ENCODE measurements at regions not wholly inside any gene's neighbourhood (a gene's known extent, or its start where the extent isn't known, plus 50 kb on each side); places are given as distances from the start of the nearest gene placed in this dataset.
"Not testable (repeated sequence)": the region's sequence is repeated elsewhere in the genome, so short reads cannot be mapped to it uniquely, and the experiment has no call there.

DNA sequence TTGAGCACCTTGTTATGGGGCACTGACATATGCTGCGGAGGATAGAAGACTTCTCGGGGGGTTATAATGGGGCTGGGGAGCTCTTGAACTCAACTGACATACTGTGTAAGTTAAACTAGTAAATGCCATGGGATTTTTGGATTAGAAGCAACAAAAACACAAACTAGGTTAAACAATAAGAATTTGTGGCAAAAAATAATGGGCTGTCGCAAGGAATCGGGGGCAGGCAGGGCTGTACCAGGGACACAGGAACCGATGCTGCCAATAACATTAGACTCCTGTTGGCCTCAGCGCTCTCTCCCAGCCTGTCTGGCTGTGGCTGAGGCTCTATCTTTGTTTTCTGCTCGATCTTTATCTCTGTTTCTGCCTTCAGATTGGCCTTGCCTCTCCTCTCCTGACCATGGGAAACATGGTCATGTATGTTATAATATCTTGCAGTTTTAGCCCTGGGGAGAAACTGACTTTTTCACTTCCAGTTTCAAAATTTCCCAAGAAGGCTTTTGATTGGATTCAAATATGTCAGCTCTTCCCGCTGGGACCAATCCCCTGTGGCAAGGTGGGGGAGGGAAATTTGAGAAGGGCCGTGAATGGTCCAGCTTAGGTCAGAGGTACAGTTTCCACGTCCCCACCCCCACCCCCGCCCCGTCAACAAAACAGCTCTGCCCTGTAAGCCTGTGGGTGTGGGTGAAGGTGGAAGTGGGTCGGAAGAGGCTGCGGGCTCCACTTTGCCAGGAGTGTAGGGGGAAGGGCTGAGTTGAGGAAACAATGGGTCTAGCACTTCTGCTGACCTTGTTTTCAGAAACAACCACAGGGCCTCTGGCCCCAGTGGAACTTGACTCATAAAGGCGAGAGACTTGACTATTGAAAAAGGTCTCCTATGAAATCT lies 161.1 kb upstream of the TBL1XR1 start:
- peak; percentile 16 for DNase-seq (ENCODE audit: low read depth, low spot score)

DNA sequence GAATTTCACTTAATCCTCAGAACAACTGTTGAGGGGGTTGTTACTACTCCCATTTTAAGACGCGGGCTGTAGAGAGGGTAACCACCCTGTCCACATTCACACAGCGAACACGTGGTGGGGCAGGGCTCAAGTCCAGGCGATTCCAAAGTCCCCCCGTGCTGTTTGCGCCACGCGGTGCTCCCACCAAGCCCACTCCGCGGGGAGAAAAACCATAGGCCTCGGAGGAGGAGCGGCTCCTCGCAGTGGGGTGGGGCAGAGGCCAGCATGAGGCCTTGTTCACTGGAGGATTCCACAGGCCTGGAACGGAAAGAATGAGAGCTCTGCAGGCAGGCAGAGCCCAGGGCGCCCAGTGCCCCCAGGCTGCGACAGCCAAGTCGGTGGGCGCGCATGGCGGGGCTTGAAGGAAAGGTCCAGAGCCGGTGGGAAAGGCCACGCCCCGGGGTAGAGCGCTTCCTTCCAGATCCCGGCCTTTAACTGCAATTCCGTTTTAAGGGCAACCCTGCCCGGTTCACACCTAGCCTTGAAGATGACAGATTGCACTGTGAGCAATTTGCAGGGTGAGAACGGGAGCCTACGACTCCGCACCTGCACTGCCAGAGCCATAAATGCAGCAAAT lies 161.8 kb upstream of the TBL1XR1 start:
- DNase-seq (ENCODE audit: low read depth, low spot score), result peak; percentile 14

- peak; percentile 90 for DNase-seq (ENCODE audit: low read depth, low spot score)
Measured at GRCh38 chr3:177359593-177360357, 162.5 kb upstream of the TBL1XR1 start.

DNA sequence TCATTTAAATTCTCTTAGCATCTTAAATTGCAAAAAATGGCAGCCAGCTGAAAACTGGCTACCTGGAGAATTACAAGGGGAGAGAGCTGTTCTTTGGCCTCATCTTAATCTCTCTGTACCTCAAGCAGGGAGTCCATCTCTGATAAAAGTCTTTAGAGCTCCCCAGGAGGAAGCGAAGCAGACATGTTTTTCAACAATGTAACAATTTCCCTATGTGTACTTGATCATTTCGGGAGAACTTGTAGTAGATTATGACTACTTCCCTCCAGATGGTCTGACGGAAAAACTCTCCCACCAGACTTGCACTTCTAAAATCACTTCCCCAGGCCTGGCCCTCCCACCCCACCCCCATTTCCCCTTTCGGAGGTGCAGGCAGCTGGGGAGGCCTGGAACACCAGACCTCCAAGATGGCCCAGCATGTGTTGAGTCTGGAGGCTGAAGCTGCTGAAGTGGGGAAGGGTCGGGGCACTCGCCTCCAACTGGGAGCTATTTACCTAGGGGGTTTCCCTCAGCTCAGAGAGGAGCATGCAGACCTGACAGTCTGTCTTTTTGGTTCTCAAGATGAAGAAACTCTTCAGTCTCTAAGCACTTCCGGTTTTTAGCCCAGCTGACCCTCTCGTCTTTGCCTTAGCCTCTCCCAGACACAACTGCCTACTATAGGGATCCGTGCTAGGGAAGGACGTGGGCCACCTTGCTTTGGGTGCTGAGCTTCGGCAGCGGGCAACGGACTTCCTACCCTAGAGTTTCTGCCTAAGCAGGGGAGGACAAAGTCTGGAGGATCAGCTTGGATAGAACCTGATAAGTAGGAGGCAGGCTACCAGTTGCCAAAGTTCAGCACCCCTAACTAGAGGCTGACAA lies 164.0 kb upstream of the TBL1XR1 start:
- no peak for DNase-seq (ENCODE audit: low read depth, low spot score)

DNA sequence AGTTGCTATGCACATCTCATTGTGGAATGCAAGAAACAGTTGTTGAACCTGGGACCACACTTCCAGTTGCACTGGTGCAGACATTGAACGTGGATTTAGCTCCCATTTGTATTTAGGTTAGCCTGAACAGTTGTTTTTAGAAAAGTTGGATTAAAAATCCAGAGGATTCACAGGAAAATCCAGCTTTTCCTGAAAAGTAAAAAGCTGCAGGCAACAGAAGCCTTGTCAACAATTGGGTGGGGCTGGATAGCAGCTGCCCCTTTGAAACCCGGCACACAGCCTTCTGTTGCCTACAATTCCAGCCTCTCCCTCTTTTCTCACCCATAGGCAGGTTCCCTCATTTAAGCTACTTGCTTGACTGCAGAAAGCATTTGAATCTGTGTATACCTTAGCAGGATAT lies 165.3 kb upstream of the TBL1XR1 start:
- DNase-seq (ENCODE audit: low read depth, low spot score), result no peak

GRCh38 chr3:177364236-177364635 lies 167.0 kb upstream of the TBL1XR1 start:
- DNase-seq (ENCODE audit: low read depth, low spot score), result no peak

- not testable (repeated sequence) for DNase-seq (ENCODE audit: low read depth, low spot score)
Measured at GRCh38 chr3:177365294-177365693, 168.0 kb upstream of the TBL1XR1 start.

DNA sequence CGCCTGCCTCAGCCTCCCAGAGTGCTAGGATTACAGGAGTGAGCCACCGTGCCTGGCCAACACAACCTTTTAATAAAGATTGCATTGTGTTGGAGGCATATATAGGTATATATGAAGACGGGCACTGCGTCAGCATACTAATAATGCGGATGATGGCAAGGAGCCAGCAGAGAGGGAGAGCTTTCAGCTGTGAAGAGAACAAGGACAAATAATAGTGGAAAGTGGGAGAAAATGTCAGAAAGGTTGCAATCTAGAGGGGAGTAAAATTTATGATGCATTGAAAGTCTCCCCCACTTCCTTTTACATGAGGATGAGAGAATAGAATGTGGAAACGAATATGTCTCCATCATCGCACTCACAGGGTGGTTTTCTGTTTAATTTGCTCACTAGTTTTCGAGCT lies 170.5 kb upstream of the TBL1XR1 start:
- no peak for DNase-seq (ENCODE audit: low read depth, low spot score)

- DNase-seq (ENCODE audit: low read depth, low spot score), result no peak
Measured at GRCh38 chr3:177370246-177370822, 173.1 kb upstream of the TBL1XR1 start.

- DNase-seq (ENCODE audit: low read depth, low spot score), result no peak
Measured at GRCh38 chr3:177371146-177371545, 173.9 kb upstream of the TBL1XR1 start.

DNA sequence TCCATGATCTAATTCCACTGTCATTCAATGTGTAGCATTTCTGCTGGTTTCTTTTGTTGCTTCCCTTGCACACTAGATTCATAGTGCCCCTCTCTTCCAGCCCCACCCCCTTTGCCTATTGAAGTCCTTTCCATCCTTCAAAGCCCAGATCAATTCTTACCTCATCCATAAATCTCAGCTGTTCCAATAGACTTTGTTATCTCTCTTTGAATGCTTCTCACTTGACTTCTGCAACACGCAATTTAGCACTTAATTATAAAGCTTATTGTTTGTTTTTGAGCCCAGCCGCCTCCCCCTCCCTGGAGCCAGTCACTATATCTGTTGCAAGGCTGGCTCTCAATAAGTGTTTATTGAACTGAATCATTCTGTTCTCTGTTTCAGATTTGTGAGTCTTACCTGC lies 174.6 kb upstream of the TBL1XR1 start:
- DNase-seq (ENCODE audit: low read depth, low spot score), result no peak

GRCh38 chr3:177374323-177374722 lies 177.0 kb upstream of the TBL1XR1 start:
- no peak for DNase-seq (ENCODE audit: low read depth, low spot score)

DNA sequence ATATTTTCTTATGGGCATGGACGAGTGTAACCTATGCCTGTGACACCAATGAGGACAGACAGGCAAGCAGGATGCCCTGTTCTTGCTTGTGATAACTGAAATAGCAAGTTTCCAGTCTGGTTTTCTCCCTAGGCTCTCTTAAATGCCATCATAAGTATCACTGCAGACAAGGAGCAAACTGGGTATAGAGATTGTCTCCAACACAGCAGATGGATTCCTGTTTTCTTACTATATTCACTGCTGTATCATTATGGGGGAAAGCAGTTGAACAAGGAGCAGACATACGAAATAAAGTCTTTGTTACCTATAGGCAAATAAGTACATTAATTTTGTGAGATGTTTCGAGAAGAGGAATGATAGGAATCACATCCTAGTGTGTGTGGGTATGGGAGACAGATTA lies 178.0 kb upstream of the TBL1XR1 start:
- no peak for DNase-seq (ENCODE audit: low read depth, low spot score)

- DNase-seq (ENCODE audit: low read depth, low spot score), result no peak
Measured at GRCh38 chr3:177377166-177377565, 179.9 kb upstream of the TBL1XR1 start.

GRCh38 chr3:177378168-177378567 lies 180.9 kb upstream of the TBL1XR1 start:
- no peak for DNase-seq (ENCODE audit: low read depth, low spot score)

DNA sequence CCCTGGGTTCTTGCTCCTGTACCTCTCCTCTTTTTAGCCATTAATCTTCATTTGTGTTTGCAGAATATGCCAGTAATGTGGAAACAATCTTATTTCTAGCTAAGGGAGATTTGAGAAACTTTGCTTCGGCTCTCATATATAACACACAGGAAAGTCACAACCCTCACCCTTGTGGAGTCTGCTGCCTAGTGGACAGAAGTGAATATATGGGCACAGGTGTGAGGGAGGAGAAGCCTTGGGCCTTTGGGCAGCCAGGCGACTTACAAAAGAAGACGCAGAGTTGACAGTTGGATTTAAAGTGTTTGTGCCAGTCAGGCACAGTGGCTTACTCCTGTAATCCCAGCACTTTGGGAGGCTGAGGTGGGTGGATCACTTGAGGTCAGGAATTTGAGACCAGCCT lies 181.8 kb upstream of the TBL1XR1 start:
- DNase-seq (ENCODE audit: low read depth, low spot score), result no peak

- no peak for DNase-seq (ENCODE audit: low read depth, low spot score)
Measured at GRCh38 chr3:177381070-177381469, 183.8 kb upstream of the TBL1XR1 start.

GRCh38 chr3:177382944-177383343 lies 185.7 kb upstream of the TBL1XR1 start:
- no peak for DNase-seq (ENCODE audit: low read depth, low spot score)

DNA sequence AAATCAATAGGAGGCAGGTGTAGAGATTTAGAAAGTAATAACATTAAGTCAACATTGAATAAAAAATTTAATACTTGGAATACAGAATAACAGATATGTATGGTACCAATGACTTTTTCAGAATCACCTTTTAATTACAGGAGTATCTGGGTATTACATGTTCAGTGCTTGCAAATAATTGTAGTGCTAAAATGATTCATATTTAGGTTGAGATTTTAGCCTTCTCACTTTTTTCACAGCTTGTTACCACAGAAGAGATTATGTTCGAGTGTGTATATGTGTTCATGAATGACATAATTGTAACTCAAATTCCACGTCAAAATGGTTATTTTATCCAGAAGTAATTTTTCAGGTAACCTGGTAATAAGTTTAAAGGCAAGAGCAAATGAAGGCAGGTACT lies 187.9 kb upstream of the TBL1XR1 start:
- DNase-seq (ENCODE audit: low read depth, low spot score), result no peak

DNA sequence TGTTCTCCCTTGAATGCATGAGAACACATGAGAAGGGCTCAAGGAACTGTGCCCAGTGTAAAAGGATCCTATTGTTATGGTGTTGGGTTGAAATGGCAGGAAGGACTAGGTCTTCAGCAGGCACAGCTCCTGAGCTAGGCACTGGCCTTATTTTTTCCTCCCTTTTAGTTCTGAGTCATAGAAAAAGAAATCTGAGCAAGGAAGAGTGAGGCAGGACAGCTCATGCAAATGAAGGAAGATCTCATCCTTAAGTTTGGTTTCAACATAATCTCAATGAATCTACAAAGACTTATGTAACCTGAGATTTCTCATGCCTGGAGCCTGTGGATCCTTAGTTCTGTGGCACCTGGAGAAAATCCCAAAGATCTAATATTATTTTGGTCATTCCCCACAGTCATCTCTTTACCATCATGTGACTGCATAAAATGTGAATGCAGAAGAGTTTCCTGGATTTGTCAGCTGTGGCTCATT lies 188.6 kb upstream of the TBL1XR1 start:
- no peak for DNase-seq (ENCODE audit: low read depth, low spot score)

DNA sequence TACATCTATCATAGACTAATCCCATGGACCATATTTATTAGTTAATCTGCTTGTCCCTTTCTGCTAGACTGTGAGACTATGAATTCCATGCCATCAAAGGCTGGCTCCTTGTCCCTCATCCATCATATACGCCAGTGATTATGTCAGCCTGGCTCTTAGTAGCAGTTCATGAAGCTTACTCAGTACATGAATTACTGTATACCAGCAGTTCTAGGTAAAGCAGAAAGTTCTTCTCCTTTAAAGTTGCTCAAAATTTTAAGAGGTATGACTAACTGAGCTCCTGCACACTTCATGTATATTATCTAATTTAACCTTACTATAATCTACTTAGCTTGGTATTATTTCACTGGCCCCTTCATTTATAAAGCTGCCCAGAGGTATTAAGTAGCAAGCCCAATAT lies 190.9 kb upstream of the TBL1XR1 start:
- DNase-seq (ENCODE audit: low read depth, low spot score), result no peak

Data from activated CD4-positive, CD25-positive, alpha-beta regulatory T cell treated with anti-CD3 and anti-CD28 coated beads, Interleukin-2, amount 50 U/mL, for 16 hours (primary cell).